Amniotic stem cell (primary cell): ENCODE measurements at regions not wholly inside any gene's neighbourhood (a gene's known extent, or its start where the extent isn't known, plus 50 kb on each side); places are given as distances from the start of the nearest gene placed in this dataset.
A peak's percentile ranks its signal among the peaks of the same experiment; 100 is the strongest.

Experiments
- DNase-seq: peaks from one replicate; lab custom pipeline; 2025; lab: John Stamatoyannopoulos, UW

DNA sequence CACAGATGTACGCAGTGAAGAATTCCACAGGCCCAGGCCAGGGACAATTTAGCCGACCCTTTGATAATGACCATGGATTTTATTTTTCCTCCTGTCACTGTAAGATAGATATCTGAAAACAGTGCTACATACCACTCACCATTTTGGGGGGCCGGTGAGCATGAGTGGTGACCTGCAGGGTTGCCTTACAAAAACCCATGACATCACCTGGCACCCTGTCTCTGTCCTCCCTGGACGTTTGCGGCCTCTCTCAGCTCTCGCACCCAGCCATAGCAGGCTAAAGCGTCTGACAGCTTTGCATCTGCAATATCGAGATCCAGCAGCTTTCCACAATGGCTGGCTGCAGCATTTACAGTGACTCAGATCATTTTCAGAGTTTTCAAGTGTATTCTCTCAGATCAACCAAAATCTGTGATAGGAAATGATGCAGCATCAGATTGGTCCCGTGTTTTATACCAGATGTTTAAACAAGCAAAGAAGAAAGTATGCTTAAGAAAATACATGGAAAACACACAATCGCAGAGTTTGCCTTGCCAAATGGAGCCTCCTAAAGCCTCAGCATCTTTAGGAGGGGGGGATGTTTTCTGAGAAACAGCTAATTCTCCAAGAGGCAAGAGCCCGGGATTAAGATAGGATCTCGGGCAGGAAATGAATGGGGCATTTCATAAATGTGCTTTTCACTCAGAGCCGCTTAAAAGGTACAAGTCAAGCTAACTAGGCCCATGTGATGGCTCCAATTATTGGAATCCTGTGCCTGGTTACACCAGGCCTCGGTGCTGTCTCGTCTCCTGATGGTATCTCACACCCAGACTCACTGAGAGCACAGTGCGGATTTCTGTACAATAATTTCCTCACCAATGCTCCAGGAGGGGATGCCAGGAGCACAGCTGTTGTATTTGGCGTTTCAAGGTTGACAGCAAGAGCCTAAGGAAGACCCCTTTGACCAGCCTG is 257.3 kb downstream of the XXYLT1 start:
- DNase-seq = peak; percentile 4

DNA sequence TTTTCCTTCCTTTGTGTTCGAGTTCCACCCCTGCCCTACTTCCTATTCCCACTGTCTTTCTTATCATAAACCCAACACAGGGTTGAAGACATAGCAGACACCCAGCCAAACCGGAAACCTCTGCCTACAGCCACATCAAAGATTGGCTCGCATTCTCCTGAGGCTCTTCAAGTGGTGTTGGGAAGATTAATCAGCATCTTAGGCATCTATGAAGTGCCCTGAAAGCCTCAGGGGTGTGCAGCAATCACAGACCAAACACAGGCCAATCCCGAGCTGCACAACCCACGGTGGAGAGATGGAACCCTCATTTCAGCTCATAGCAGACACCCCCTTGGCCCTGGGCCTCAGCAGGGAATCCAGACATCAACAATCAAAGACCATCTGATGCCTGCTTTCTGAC is 255.9 kb downstream of the XXYLT1 start:
- DNase-seq = no peak

DNA sequence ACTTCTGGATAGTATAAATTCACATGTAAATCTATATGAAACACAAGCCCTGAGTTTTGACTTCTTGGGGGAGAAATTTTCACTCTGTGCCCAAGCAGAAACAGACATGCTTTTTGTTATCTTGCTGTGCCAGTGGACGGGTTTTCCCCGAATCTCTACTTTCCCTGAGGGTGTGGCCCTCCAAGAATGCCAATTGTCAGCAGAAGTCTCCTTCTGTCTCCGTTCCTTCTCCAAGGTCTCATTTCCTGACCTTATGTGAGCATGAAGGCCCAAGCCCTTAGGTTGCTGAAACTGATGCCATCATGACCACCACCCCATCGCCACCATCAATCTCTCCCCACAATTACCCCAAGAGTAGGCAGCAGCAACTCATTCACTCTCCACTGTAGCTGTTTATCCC is 253.8 kb downstream of the XXYLT1 start:
- DNase-seq = no peak
